ENCODE measurements at regions not wholly inside any gene's neighbourhood (a gene's known extent, or its start where the extent isn't known, plus 50 kb on each side); places are given as distances from the start of the nearest gene placed in this dataset.

GRCh38 chr11:15371533-15371932 lies 256.8 kb downstream of the INSC start:
- TF ChIP-seq SIN3A (IDR thresholded peaks at IDR 0.05; ENCODE audit: borderline replicate concordance, insufficient read depth, low read length) (no peak), POLR2AphosphoS5 (IDR thresholded peaks at IDR 0.05; ENCODE audit: low read depth, low read length) (no peak), TAF1 (IDR thresholded peaks at IDR 0.05; ENCODE audit: borderline replicate concordance, insufficient read depth, low read length) (no peak), FOXP2 (optimal IDR thresholded peaks at IDR 0.05; ENCODE audit: borderline replicate concordance, extremely low read depth, extremely low read length, insufficient read depth) (no peak)
